Superior temporal gyrus (tissue), 1 donor: ENCODE measurements at regions not wholly inside any gene's neighbourhood (a gene's known extent, or its start where the extent isn't known, plus 50 kb on each side); places are given as distances from the start of the nearest gene placed in this dataset.

Experiments used
- DNase-seq: peaks from one replicate; pipeline ENCODE4 v3.0.0-alpha.2; 2016; ENCODE audit errors: extremely low spot score

DNA sequence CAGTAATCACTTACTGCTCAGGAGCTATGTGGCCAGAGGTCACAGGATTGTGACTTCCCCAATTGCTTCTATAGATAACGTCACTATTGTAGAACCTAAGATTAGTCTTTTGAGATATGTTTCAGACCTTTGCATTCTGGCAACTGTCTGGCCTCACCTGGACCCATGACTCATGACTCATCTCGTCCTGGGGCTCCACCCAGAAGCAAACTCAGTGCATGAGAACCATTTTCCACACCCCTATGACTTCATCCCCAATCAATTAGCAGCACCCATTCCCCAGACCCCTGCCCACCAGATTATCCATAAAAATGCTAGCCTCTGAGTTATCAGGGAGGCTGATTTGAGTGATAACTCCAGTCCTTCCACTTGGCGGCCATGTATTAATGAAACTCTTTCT is 186.9 kb downstream of the EMP1 start:
- no peak for DNase-seq

DNA sequence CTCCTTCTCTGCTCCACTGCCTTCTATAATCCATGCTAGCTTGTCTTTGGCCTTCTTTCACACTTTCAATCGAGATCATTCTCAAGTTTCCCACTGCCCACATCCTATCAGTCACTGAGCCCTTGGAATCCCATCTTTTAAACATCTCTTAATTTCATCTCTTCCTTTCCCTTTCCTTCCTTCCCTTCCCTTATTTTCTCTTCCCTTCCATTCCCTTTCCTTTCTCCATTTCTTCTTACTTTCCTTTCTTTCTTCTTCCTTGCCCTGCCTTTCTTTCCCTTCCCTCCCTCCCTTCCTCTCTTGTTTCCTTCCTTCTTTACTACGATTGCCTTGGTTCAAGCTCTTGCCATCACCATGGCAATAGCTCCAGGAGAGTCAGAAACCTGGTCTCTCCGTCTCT is 183.8 kb downstream of the EMP1 start:
- no peak for DNase-seq

DNA sequence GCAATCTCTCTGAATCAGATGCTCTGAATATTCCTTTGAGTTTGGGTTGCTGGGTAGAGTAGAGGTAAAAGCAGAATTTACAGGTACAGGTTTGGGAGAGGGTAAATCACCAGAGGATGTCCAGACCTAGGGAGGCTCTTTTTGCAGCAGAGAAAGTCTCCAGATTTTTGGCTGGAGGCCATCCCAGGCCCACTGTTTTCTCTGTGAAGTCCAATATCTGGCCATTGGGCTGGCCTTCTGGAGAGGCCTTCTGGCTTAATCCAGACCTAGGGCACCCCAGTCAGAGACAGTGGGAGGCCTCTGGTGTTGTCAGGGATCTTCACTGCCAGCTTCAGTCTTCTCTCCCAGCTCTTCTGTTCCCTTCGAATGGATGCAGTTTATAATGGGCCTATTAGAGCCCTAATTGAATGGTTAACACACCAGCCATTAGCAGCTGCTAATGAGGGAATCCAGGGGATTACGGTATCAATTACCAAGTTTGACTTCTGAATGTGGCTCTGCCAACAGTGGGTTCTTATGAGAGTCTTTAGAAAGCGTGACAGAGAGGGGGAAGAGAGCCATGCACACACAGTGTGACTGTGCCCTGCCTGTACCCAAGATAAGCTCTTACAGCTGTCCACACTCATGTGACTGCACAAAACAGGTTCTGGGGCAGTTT is 183.1 kb downstream of the EMP1 start:
- no peak for DNase-seq

DNA sequence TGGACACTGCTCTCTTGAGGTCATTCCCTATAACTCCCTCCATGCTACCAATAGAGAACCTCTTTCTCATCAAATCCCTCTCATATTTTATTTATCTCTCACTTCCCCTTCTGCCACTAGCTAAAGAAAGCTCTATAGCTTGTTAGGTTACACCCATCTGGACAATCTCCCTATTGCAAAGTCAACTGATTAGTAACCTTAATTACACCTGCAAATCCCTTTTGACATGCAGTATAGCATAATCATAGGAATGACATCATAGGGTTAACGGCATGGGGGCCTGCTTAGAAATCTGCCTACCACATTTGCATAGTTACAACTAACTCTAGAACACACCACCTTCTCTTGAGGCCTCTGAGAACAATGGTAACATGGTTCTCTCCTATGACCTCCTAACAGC is 181.2 kb downstream of the EMP1 start:
- DNase-seq: no peak

DNA sequence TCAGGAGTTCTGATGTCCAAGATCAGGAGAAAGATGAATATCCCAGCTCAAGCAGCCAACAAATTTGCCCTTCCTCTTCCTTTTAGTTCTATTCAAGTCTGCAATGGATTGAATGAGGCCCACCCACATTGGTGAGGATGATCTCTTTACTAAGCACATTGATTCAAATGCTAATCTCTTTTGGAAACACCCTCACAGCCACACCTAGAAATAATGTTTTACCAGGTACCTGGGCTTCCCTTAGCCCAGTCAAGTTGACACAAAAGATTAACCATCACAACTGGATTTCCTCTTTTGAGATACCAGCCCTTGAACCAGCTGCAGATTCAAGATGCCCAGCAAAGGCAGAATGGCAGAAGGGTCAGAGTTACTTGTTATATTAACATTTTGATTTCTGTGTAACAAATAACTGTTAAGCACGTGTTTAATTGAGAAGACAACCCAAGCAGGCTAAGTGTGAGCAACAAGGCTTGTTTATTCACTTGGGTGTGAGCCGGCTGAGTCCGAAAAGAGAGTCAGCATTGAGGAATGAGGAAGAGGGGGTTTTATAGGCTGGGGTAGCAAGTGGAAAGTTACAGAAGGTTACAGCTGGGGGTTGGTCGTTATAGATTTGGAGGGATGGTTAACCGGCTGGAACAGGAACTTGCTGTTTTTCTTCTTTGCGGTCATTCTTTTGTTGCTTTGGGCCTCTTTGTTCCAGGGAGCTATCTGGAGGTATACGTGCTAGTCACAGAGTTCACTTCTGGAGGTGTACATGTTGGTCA is 180.3 kb downstream of the EMP1 start:
- no peak for DNase-seq

DNA sequence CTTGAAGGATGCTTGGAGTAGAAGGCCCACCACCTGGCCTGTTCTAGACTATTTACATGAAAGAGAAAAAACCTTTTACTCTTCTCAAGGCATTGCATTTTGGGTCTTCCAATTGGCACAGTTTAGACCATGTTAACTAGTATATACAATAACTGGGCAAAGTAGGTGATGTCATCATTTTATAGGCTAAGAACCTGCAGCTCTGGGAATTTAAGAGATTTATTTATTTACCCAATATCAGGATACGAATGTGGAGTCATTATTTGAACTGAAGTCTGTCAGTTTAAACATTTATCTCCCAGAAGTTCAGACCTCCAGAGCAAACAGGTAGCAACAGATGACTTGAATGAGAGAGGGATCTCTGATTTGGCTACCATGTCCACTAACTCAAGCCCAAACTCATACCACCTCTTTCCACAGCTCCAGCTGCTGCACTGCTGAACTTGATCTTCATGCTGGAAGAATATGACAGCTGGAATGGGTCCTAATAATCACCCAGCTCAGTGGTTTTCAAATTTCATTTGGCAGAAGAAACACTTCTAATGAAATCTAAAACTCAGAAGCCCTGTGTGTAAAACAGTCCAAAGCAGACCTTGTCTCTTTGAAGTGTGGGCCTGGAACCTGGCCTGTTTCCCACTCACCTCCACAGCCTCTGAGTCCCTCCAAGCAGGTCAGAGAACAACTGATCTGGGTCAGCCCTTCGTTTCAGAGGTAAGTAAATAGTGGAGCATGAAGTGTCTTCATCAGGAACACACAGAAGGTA is 179.2 kb downstream of the EMP1 start:
- no peak for DNase-seq

DNA sequence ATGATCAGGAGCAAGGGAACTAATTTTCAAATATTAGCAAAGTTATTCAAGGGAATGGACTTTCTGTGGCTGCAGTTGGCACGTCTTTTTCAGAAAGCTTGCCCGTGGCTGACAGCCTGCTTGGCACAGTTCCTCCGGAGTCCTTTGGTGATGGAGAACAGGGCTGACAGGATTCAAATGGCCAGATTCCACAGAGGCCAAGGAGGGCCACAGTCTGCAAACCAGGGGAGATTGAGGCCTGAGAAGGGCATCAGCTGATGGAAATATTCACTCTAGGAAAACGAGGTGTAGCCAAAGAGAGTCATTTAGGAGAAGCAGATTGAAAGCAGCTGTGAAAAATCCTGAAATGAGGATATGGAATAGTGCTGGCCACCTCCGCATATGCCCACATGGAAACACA is 178.3 kb downstream of the EMP1 start:
- DNase-seq: no peak

DNA sequence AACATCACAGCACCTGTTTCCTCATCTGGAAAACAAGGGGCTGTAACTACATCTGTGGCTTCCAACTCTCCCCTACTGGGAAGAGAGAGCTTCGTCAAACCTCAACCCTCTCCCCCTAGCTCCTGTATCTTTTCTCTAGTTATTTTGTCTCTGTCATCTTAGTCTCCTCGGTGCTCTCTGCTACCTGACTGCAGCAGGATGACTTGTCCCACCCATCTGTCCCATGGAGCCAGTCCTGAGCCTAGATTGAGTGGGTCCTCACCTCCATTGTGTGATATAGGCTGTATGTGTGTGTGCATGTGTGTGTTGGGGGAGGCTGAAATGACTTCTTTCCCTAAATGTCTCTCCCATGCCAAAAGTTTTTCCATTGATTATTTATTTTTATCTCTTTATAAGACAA is 177.3 kb downstream of the EMP1 start:
- DNase-seq: no peak

DNA sequence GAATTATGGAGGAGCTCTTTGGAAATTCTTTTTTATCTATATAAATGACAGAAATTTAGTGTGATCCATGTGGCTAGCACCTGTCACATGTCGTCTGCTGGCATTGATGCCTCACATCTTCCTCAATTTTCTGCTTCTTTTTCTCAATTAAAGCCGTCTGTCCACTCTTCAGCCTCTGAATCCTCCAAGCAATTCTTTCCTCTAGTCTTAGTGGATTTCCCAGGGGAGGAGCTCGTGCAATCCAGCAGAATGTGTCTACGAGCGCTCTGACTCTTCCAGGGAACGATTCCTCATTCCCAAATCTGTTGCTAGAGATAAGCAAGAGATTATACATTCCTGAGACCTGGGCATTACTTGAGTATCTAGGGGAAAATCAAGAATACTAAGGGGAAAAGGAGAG is 176.6 kb downstream of the EMP1 start:
- DNase-seq: no peak

DNA sequence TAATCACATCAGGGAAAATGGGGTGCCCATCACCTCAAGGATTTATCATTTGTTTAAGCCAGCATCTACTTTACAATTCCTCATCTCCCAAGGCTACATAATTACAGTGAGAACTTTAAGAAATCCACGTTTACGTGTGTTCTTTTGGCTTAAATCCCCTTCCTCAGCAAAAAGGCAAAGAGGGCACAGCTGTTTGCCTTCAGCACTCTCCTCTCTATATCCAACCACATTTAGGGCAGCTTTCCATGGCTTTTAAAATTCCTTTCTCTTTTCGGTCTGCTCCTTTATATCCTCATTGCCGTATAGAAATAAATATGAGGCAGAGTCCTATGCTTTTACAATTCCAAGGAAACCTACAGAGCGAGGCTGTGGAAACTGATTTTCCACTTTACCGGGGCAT is 175.9 kb downstream of the EMP1 start:
- DNase-seq: no peak

DNA sequence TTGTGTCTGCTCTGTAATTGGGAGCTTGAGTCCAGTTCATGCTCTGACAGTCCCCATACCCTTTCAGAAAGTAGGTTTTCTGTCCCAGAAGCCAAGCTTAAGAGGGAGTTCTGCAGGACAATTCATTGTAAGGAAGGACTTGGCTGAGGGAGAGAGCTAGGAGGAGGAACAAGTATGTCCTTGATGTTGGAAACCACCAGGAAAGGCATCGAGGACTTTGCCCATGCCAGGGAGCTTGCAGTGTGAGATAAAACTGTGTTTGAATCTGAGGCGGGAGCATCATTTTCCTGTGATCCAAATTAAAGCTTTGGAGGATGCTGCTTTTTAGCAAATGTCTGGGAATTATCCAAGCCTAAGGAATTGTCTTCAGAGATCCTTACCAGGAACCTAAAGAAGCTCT is 175.3 kb downstream of the EMP1 start:
- DNase-seq: no peak

DNA sequence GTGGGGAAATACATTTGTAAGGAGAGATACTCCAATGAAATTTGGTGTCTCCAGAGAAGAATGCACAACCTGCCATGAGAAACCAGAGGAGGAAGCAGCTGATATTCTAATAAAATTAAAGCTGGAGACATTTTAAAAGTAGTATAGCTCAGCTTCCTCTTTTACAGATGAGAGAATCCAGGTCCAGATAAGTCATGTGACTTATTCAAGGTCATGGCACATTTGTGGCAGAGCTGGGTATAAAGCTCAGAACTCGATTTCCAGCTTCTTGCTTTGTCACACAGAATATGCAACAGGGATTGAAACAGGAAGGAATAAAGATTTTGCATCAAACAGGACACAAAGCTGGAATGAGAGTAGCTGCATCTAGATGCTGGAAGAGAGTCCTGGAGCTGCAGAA is 174.8 kb downstream of the EMP1 start:
- DNase-seq: no peak

DNA sequence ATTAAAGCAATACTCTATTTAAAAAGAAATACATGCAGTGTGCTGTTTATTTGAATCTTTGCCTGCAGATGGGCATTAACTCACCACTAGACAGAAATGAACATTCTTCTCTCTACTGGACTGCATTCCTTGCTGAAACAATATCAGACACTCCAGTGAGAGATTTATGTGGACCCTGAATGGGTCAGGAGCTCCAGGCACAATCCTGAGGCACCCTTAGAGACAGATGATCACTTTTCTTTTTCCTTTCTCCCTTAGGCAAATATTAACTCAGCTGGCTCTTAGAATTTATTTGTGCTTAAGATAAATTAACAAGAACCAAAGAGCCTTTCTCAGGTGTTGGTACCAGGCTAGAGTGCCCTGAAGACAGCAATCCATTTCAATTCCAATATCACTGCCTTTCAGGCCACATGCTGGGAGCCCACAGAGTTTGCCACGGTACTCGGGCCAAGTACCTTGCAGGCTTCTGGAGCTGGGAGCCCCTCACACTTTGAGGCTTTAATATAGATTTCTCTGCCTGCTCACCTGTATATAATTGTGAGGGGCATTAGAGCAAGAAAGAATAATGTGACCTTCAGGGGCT is 173.0 kb downstream of the EMP1 start:
- DNase-seq: no peak

DNA sequence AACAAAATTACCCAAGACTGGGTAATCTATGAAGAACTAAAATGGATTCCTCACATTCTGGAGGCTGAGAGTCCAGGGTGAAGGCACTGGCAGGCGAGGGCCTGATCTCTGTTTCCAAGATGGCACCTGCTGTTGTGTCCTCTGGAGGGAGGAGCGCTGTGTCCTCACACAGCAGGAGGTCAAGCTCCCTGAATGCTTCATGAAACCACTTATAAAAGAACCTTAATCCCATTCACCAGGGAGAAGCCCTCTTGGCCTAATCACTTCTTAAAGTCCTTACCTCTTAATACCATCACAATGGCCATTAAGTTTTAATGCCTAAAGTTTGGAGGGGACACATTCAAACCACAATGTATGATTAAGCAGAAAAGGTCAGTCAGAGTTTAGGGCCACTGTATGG is 172.4 kb downstream of the EMP1 start:
- DNase-seq: no peak

DNA sequence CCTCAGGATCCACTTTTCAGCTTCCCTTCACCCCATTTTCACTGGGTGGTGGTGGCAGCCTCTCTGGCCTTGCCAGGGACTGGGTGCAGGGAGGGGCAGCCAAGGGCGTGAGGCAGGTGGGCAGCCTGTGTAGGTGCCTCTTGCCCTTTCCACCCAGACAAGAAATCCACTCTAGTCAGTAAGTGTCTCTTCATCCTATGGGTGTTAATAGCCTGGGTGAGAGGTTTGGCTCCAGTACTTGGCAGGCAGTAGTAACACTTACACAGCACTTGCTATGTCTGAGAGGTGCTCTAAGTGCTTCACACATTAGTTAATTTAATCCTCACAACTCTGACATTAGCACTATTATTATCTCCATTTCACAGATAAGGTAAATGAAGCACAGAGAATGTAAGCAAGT is 171.9 kb downstream of the EMP1 start:
- no peak for DNase-seq

DNA sequence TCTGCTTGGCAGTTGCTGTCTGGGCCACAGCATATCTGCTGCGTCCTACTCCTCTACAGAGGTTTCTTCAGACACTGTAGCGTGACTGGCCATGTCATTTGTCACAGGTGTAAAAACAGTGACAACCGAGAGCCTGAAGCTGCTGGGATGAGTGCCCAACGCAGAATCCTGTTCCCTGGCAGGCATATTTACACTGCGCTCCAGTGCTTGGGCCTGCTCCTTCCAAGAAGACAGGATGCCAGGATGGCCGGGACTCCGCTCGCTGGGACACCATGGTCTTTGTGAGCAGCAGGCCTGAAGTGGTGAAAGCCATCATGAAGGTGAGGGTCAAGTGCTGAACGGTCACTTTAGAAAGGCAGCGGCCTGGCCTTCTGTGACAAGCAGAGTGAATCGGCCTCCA is 171.4 kb downstream of the EMP1 start:
- DNase-seq: no peak

DNA sequence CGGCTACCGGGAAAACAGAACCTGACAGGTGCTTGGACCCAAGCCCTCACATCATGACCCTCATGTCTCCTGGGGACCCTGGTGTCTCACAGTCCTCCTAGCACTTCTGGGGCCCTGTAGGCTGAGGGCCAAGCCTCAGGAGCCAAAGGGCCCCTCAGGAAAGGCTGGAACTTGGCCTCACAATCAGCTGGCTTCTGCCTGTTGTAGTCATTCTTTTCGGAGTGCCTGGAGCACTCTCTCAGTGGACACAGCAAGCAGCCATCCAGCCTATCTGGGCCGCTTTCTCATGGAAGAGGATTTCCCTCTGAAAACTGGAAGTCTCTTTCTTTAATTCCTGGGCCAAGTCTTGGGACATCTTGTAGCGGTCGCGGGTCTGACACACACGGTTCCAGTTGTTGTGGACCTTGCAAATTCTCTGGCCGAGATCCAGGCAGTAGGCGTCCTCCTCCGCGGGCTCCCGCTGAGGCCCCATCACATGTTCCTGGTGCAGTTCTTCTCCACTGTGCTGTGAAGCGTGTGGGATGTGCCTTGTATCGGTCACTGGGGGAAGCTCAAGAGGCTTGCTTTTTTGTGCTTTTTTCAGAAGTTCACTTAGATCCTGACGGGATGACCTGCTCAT is 169.3 kb downstream of the EMP1 start:
- peak; percentile 40 for DNase-seq

DNA sequence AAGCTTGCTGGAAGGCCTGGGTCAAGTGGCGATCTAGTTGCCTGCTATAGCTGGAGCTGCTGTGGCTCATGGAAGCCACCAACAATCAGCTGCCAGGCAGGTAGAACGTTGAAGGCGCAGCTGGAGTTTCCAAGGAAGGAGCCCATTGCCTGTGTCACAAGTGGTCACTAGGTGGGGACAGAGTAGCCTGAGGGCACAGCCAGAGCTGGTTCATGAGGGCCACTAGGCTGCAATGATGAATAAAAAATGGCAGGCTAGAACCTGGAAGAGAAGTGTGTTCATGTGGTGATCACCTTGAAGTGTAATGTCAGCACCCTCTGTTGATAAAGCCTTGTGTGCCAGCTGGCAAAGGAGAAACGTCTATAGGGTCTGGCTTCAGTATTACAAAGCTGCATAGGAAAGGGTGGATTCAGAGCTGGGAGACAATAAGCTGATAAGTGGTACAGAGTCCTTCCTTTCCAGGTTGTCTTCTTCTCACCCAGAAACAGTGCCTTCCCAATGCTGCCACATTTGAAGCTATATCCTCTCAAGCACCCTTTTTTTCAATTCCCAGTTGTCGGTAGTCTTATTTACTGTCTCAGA is 165.8 kb downstream of the EMP1 start:
- peak; percentile 78 for DNase-seq

DNA sequence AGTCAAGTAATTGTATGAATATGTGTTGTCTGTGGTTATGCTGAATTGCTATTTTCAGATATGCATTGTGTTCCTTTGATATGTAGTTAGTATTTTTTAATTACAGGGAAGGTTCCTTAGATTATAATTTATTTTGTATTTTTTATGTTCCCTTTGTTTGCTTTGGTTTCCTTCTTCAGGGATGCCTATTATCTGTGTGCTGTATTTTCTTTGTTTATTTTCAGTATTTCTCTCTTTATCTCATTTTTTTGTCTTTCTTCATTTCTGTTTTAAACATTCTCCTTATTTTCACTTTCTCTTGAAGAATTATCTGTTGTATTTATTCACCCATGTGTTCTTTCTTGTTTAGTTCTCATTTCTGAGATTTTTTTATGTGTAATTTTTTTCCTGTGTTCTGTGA is 163.1 kb downstream of the EMP1 start:
- DNase-seq: no peak

DNA sequence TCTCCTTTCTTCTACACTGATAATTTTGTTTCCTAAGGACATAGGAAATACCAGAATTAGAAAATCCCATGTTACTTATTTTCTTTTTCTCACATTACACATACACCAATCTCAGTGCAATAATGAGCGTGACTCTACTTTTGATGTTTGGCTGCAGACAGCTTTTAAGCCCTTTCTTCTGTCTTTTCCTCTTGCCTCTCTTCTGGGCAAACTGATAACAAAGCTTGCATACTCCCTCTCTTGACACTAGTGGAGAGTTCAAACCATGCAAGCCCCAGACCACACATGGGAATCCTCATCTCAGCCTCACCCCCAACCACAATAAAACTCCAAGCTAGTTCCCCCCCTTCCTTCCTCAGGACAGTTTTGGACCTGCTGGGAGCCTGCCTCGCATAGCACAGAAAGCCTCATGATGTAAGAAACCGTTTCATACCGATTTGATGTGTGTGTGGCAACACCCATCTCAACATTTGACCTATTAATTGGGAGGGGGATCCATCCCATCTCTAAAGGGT is 161.9 kb downstream of the EMP1 start:
- DNase-seq: no peak

DNA sequence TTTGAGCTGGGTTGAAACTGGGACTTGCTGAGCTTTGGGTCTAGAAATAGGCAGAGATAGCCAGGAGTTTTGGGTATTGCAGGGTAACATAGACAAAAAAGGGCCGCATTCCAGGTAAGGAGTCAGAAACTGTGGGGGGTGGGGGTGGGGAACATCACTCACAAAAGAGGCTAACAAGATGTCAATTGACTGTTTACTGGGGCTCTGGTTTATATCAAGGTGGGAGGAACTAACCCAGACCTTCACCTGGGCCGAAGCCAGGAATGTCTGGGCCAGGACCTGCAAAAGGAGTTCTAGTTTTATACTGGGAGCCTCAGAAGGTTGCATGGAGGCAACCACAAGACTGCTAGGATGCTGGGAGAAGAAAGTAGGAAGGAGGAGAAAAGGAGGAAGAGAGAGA is 154.4 kb downstream of the EMP1 start:
- DNase-seq: no peak

DNA sequence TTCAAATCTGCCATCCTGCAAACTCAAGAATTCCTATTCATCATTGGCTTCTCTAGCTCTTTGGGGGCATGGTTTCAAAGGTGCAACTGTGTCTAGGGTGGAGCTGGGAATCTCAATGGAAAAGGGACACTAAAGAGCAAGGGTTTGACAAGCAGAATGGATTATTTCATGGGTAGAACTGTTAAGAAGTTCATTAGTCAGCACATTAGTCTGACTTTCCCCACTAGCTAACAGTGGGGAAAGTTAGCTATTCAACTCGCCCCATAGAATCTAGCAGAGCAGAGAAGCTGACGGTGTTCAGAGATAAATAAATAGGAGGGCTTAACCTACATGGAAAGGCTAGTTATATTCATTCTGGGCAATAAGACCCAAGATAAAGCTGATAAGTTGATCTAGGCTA is 153.9 kb downstream of the EMP1 start:
- DNase-seq: no peak
